ENCODE measurements at regions not wholly inside any gene's neighbourhood (a gene's known extent, or its start where the extent isn't known, plus 50 kb on each side); places are given as distances from the start of the nearest gene placed in this dataset.

DNA sequence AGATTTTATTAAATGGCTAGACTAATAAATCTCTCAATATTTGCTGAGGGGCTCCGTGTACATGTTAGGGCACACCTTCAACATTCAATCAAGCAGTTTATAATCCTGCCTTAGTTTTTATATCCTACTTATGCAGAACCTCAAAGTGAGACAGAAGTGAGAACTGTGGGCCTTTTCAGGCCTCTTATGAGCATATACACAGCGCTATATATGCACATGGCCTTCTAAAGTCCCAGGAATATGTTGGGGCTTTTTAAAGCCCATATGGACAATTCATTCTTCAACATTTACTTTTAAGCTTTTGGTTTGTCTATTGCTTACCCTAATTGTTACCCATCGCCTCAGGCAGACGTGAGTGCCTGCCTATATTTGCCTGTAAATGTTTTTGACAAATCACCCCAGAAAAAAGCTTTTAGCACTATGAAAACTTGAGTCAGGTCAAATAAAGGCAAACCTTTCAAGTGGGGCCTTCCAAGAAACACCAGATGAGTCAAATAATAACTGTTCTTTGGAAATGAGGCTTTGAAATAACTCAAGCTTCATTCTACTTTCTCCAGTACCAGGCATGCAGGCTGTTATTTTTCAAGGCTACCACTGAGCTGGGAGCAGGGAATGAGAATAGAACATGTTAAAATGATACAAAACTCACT is 58.2 kb downstream of the ESM1 start:
- no peak for DNase-seq (ENCODE audit: low read depth)

DNA sequence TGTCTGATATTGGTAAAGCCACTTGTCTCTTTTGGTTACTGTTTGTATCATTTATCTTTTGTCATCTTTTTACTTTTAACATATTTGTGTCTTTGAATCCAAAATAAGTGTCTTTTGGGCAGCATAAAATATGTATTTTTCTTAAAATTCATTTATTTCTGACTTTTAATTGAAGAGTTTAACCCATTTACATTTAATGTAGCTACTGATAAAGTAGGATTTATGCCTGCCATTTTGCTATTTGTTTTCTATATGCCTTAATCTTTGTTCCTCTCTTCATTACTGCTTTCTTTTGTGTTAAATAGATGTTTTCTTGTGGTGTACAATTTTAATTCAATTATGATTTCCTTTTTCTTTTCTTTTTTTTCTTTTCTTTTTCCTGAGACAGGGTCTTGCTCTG is 60.9 kb downstream of the ESM1 start:
- no peak for DNase-seq (ENCODE audit: low read depth)

DNA sequence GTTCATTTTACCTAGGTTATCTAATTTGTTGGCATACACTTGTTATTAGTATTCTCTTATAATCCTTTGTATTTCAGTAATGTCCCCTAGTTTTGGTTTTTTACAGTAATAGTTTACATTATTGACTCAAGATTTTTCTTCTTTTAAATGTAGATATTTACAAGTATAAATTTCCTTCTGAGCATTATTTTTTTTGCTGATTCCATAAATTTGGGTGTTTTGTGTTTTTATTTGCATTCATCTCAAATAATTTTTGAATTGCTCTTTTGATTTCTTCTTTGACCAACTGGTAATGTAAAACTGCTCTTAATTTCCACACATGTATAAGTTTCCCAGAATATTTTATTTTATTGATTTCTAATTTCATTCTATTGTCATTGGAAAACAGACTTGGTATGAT is 68.1 kb downstream of the ESM1 start:
- DNase-seq (ENCODE audit: low read depth): no peak

DNA sequence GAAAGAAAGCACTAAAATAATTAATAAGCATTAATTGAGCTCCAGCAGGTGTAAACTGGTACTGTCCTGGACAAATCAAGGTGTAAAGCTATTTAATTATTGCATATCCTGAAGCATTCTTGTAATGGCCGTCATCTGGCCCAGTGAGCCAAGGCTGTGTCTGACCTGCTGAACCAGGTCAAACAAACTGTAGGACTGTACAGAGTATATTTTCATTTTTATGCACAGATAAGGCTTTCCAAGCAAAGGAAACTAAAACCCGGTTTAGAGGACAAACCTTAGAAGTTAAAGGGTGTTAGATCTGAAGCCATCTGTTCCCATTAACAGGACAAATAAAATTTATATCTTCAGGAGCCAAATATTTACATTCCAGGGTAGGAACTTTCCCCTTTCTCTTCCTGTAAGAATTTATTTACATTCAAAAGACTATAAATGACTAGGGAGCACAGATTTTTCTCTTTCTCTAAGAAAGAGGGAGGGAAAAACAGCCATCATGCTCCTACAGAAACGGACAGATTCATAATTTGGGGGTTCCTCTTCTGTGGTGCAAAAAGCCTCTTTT is 69.8 kb downstream of the ESM1 start:
- DNase-seq (ENCODE audit: low read depth): no peak

DNA sequence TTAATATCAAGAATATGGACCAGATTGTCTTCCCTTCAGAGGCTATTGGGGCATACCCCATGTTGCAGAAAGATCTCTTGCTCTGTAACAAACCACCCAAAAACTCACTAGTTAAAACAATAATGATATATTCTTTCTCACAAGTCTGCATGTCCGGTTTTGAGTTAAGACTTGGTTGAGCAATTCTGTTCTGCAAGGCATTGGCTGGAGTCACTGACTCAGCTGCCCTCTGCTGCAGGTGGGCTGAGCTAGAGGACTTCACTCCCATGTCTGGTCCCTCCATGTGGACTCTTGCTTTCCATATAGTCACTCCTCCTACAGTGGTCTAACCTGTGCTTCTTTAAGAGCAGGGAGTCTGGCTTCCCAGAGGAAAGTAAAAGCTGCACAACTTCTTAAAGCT is 73.4 kb downstream of the ESM1 start:
- no peak for DNase-seq (ENCODE audit: low read depth)

DNA sequence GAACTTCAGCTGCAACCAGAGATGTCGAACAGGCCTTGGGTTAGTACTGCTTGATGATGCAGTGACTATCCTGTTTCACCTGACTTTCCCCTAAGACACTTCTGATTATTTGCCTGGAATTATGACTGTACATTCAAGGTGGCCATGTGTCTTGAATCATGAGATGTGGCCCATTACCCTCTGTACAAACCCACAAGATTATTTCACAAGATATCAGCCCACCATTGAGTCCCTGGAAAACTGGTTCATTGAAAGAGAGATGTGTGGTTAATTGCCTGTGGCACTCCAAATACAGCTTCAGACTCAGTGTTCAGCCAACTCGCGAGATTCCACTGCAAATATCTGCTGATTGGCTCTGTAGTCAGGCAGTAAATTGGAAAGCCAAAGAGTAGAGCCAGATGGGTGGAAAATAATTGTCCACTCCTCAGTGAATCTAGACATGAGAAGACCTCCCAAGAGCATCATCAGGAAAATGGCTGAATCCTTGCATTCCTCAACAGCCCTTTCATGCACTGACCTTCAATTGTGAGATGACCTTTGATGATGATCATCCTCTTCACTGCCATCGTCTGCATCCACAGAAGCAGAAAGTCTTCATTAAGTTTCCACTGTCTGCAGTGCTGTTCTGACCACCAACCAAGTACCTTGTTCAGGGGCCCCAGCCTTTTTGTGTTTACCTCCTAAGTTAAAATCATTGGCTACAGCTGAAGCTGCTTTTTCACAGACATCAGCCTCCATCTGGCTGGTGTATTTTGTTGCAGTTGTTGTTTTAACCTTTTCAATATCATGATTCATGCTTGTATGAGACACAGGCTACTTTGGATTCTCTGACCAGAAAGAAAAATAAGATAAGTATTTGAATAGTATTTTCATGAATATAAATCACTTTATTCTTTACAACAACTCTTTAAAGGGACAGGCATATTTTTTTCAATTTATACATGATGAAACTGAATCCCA is 75.2 kb downstream of the ESM1 start:
- no peak for DNase-seq (ENCODE audit: low read depth)

DNA sequence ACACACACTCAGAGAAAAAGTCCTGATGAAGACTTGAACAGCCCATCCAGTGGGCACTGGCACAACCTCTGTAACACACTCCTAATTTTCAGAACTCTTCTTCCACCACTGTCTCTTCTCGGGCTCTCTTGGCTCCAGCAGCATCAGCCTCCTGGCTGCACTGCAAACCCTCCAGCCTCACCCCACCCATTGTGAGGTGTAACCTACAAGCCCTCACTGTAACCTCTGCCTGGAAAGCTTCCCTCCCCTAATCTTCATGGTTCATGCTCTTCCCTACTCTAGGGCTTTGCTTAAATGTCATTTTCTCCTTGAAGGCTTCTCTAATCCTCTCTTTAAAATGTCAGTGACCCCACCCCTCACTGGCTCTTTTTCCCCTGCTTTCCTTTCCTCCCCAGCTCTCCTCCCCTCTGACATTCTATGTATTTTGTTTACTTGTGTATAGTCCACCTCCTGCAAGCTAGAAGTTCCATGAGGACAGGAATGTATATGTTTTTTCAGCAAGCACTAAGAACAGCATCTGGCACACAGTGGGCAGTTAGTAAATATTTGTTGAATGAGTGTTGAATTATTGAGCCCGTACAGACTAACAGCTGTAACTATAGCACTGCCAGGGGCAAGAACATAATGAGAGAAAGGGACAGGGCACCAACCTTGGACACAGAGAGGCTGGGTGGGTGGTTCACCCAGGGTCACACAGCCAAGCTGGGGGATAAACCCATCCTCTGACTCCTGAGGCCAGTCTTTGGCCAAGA is 76.4 kb downstream of the ESM1 start:
- DNase-seq (ENCODE audit: low read depth): no peak

DNA sequence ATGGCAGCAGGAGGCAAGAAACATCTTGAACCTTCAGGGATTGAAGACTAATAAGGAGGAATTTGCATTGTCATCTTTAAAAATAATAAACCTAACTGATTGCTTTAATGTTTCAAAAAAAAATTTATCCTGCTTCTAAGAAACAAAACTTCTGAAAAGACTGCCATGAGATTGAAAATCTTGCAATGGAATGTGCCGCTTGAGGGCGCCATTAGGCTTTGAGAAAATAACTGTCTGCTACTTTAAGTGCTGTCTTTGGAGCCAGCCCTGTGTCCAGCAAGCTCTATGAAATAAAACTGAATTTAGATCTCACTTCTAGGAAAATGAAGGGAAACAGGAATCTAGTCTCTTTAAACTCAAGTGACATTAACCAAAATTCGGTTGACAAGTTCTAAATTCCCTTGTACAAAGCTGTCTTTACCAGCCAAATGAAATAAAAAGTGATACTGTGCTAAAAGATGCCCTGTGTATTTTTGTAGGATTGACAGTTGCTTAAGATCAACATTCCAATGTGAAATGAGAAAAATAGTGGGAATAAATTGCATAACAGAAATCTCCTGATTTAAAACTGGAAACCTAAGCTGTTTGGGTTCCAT is 79.4 kb downstream of the ESM1 start:
- DNase-seq (ENCODE audit: low read depth): peak; percentile 40

DNA sequence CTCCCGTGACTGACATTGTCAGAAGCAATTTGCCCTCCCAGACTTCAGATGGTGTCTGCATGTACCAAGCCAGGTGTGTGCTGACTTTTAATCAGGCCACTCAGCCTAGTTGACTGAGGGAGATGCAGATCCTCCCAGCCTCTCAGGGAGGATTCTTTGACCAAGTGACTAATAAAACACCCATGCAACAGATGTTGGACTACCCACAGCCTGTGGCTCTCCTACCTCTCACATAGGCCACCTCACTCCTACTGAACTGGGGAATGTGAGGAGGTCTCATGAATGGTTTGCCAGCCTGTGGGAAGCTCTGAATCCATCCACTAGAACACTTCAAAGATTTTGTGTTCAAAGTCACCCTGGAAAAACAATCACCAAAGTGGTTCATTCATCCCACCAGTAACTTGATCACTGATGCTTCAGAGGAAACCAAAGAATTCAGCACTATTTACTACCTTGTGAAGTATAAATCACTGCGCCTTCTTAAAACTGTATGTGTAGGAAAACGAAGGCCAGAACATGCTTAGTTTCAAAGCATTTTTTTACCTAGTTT is 80.1 kb downstream of the ESM1 start:
- no peak for DNase-seq (ENCODE audit: low read depth)

DNA sequence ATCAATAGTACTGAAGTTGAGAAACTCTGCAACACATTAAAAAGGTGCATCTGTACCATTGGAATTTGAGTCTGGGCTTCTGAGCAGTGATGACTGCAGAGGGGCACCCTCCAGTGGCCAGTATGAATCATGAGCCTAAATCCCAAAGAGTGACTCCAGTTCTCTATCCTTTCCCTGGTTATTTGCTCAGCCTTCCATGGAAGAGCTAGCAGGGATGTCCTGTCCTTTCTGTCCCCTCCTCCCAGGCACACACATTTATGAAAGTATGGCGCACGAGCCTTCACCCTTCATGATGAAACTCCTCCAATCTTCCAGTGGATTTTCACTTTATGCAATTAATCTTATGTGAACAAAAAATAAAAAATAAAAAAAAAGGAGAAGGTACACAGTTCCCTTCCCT is 81.0 kb downstream of the ESM1 start:
- no peak for DNase-seq (ENCODE audit: low read depth)

DNA sequence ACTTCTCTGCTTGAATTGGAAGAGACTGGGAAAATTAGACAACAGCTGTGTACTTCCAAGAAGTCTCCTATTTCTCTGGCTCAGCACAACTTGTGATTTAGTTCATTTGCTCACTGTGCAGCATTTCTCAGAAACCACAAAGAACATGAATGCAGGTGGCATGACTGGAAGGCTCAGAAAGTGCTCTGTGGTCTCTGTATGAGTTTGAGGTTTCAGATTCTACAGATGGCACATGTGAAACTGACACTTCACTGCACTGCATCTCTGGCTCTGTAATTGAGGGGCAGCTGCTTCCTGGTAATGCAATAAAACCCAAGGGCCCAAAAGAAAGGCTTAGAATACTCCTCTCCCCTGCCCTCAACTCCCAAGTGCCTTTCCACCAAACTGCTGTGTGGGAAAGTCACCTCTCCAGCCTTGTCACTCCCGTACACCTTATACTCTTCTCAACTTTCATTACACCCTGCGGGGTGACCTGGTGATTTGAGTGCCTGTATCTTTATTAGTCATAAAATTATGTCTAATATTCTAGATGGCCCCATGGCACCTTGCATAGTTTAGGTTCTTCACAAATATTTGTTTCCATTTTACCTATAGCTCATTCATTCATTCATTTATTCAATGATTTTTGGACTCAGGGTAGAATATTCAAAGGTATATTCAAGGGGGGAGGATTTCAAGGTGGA is 82.5 kb downstream of the ESM1 start:
- no peak for DNase-seq (ENCODE audit: low read depth)

DNA sequence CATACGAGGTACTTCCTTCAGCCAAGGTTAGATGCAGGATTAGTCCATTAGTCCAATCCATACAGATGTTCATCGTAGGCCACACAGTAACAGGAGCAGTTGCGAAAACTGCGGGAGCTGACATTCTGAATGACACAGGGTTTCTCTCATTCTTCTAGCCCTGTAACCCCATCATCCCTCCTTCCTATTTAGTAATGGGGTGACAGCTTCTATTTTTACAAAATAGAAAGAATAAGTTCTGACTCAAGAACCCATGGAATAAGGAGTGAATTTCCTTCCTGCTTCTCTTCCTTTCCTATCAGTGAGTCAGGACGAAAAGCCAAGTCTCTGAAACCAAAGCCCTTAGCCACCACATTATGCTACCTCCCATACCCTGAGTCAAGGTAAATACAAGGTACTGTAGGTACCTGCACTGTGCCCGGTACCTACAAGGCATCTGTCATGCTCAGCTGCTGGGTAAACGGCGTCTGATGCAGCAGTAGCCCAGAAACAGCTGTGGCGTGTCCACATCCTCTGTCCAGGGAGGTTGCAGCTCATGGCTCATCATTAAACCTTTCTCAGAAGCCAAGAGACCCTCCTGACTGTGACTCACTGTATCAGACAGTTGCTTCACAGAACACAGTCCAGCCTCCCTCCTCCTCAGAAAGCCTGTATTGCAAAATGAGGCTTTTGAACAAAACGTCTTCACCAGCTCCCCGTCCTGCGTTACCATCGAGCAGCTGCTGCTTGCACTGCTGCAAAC is 84.2 kb downstream of the ESM1 start:
- no peak for DNase-seq (ENCODE audit: low read depth)

DNA sequence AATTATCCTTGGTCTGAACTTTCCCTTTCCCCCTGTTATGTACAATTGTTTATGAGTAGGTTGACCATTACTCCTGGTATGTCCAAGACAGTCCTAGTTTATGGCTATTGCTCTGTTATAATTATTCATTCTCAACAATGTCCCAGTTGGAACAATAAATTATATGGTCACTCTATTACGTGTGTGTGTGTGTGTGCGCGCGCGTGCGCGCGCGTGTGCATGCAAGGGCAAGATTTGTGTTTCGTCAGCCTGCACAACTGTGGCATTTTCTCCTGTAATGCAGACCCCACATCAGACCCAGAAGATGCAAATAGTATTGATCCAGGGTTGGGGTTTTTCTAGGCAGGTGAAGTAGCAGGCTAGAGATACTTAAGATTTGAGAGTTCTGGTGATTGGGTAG is 88.4 kb downstream of the ESM1 start:
- no peak for DNase-seq (ENCODE audit: low read depth)

DNA sequence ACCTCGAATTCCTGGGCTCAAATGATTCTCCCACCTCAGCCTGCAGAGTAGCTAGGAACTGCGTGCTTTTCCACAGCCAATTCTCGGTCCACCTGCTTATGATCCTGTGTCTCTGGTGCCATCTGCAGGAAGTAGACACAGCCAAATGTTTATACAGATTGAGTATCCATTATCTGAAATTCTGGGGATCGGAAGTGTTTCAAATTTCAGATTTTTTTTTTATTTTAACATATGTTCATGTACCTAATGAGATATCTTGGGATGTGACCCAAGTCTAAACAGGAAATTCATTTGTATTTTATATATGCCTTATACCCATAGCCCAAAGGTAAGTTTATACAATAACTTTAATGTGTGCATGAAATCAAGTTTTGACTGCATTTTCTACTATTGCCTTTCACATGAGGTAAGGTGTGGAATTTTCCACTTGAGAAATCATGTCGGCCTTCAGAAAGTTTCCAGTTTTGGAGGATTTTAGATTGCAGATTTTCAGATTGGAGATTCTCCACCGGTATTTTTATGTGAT is 89.5 kb downstream of the ESM1 start:
- DNase-seq (ENCODE audit: low read depth): no peak

DNA sequence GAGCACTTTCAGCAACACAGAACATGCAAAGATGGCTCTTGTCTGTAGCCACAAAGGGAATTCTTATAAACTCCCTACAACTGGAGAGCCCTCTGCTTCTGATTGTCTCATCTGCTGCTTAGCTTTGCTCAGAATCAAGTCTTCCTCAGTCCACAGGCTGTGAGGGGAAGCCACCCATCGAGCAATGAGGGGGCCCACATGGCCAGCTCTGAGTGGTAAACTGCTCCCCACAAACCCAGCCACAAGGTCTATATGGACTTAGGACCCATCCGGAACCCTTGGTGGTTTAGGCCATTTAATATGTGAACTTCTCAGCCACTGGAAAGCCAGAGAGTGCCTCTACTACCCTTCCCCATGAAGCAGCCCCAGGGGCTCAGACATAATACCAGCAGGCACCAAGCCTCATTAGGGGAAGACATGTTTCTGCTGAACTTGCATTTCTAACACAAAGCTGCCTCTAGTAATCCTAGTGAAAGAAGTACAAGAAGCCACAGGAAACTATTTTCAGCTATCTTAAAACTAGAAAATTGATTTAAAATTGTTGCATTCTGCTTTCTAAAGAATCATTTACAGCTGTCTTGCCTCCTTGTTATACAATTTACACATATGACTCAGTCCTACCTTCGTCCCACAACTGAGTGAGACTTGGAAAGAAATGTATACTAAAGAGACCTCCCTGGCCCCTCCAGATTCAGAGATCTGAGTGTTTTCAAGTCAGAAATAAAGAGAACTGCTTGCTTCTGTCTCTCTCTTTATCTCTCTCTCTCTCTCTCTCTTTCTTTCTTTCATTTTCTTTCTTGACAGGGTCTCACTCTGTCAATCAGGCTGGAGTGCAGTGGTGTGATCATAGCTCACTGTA is 90.2 kb downstream of the ESM1 start:
- no peak for DNase-seq (ENCODE audit: low read depth)

DNA sequence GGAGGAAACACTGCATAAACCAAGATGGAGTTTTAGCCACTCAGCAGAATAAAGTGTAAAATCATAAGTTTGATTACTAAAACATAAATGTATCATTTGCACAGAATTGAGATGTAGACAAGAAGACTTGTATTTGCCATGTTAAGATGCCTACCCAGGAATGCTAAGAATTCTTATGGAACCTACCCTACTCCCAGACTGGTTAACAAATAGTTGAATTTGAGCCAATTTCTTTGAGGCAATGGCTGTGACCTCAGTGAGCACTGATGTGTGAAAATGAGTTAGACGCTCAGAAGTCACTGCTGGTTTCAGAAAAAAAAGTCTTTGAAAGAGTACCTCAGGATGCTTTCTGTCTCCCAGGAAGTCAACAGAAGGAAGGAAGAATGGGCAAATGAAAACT is 95.6 kb downstream of the ESM1 start:
- DNase-seq (ENCODE audit: low read depth): no peak

DNA sequence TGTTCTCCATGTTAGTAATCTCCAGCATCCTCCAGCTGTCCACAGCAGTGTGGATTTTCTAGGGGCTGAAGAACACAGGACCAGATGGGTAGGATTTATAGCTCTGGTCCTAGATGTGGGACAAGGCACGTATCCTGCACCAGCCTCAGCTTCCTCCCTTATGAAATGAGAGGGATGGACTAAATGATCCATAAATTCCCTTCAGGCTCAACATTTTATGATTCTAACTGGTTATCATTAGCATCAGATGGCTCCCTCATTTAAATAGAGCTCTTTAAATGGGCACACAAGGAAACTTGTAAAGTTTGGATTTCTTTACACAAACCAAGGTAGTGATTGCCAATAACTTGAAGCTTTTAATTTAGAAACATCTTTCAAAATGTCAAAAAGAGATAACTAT is 97.7 kb downstream of the ESM1 start:
- no peak for DNase-seq (ENCODE audit: low read depth)

DNA sequence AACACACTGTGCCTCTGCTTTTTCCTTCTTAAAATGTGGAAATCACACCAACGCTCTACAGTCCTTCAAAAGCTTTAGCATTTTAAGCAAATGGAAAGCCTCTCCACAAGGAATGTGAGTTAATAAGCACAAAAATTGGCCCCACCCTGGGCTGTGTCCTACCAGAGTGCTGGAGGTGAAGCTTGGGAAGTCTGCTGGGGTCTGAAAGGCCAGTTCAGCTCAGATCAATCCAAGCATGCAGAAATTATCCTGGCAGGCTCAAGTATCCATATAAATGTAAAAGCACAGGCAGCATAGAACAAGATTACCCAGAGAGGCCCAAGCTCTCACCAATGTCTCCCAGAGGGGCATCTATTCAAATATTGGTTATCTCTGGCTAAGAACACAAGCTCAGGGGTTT is 98.5 kb downstream of the ESM1 start:
- DNase-seq (ENCODE audit: low read depth): no peak

DNA sequence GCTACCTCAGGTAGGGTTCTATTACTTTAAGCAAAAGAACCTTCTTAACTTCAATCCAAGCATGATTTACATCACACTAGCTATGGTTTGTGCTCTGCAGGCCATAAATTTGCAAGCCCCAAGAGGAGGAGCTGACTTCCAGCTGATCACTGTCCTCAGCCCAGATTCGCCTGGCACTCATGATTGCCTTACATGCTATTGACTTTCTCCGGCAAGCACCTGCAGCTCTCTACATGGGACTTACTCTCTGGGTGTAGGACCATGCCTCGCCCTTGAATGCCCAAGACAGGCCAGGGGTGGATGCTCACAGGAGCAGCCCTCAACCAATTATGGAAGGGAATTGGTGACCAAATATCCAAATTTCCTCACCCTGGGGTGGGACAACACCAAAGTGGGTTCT is 99.8 kb downstream of the ESM1 start:
- no peak for DNase-seq (ENCODE audit: low read depth)

Measured in T follicular helper cell (primary cell).